GM21367 (cell line): ENCODE measurements at regions not wholly inside any gene's neighbourhood (a gene's known extent, or its start where the extent isn't known, plus 50 kb on each side); places are given as distances from the start of the nearest gene placed in this dataset.

Experiments
- ATAC-seq: cut with Tn5 transposase; IDR thresholded peaks from one replicate; pipeline ENCODE4 v1.9.1; 2021; ENCODE audit not compliant: unreplicated experiment

- no peak for ATAC-seq
Measured at GRCh38 chr17:33473061-33473460, 180.0 kb upstream of the ASIC2 start.

DNA sequence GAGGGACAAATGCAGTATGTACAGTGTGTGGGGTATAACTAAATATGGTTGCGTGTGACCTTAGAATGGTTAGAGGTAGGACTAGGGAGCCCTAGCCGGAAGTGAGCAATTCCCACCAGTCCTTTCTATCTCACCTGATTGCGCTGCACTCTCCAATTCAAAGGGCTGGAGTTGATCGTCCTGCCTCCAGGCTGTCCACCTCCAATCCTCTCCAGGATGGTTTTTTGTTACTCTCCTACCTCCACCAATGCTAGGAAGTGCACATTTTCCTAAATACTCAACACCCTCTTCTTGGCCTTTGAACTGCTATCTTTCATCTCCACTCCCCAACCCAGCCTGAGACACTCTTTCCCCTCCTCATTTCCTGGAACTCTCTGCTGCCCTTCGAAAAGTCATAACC is 181.7 kb upstream of the ASIC2 start:
- no peak for ATAC-seq

- no peak for ATAC-seq
Measured at GRCh38 chr17:33475594-33475993, 182.5 kb upstream of the ASIC2 start.

GRCh38 chr17:33481652-33482051 is 188.6 kb upstream of the ASIC2 start:
- no peak for ATAC-seq

GRCh38 chr17:33482636-33483035 is 189.5 kb upstream of the ASIC2 start:
- ATAC-seq, result no peak

GRCh38 chr17:33484559-33484958 is 191.5 kb upstream of the ASIC2 start:
- ATAC-seq, result no peak

DNA sequence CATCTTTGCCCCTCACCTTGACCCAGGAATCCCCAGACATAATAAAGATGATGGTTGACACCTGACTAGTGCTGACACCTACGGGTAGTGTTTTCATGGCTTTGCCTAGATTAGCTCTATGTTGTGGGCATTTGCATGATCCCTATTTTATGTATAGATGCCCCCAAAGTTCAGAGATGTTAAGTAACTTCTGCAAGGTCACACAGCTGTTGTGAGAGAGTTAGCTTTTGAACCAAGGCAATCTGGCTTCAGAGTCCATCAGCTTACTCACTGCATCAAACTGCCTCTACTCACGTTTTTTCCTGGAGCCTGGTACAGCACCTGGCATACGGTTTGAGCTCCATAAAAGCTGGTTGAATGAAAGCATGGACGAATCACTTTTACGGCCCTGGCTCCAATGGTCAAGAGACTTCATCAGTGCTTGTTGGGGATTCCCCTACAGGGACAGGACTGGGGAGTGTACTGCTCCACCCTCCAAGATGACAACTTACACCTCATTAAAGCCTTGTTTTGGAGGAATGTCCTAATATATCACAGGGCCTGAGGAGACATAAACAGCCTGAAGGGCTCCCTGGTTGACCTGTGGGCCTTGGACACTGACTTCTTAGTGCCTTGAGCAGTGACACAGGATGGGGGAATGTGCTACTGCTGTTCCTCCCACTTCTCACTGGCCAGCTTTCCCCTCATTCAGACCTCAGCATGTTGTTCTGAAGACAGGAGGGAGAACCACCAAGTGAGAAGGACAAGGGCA is 193.2 kb upstream of the ASIC2 start:
- no peak for ATAC-seq

- ATAC-seq, result no peak
Measured at GRCh38 chr17:33487187-33487879, 194.2 kb upstream of the ASIC2 start.

DNA sequence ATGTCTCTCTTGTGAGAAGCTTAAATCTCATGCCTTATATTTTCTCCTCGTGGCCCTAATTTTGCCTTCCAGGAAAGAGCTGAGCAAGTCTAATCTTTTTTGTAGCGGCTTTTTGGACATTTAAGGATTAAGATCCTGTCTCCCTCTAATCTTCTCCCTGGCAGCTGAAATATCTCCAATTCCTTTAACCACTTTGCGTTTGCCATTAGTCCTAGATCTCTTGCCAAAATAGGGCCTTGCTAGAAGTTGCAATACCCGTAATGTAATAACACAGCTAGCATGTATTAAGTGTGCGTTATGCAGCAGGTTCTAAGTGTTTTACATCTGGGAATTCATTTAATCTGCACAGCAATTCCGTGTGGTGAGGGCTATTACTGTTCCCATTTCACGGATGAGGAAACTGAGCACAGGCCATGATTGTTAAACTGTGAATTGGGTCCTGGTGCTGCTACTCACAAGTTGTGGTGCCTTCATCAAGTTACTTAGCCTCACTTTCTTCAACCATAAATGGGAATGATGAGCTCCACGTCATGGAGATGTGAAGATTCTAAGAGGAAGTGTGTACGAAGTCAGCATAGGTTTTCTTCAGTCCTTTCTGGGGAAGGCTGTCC is 198.9 kb upstream of the ASIC2 start:
- no peak for ATAC-seq

GRCh38 chr17:33492731-33493265 is 199.7 kb upstream of the ASIC2 start:
- ATAC-seq, result no peak

DNA sequence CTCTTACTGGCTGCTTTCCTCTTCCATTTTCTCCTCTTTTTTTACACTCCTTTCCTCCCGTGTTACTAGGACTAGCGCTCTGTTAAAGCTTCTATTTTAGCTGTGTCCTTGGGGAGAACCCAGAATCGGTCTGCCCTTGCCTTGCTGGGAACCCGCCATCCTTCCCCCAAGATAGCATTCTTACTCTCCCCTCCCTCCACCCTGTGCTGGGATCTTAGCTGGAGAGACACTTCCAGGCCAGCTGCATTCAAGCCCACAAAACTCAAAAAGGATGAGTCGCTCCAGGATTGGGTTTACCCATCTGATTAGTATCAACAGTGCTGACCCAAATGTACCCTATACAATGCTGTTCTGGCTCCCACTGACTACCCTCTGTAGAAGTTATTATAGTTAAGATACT is 200.5 kb upstream of the ASIC2 start:
- no peak for ATAC-seq

DNA sequence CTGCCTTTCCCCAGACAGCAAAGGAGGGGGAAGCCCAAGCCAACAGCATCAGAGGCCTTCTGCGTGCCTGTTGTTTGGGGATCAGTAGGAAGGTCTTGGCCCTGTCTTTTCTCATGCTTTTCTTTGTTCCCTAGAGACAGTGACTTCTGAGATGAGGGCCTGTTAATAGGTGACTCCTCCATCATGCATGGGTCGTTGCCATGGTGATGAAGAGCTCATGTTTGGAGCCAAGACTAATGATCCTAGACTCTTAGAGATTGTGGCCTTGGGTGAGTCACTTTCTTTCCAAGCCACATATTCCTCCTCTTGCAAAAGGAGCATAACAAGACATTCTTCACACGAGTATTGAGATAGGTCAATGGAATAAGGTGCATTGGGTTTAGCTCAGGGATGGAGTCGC is 201.1 kb upstream of the ASIC2 start:
- no peak for ATAC-seq

- ATAC-seq, result no peak
Measured at GRCh38 chr17:33497623-33498022, 204.5 kb upstream of the ASIC2 start.

- ATAC-seq, result no peak
Measured at GRCh38 chr17:33498069-33498468, 205.0 kb upstream of the ASIC2 start.

DNA sequence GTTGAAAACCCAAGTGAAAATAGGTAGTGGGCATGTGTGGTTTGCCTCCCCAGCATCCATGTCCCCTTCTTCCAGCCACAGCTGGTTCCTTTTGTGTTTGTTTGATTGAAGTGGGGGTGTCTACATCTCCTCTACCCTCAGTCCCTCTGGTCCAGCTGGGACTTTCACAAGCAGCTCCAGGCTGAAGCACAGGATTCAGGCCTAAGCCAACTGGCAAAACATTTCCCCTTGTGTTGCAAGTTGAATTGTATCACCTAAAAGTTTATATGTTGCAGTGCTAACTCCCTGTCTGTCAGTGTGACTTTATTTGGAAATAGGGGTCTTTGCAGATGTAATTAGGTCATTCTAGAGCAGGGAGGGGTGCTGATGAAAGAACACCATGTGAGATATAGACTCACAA is 205.9 kb upstream of the ASIC2 start:
- ATAC-seq, result no peak

DNA sequence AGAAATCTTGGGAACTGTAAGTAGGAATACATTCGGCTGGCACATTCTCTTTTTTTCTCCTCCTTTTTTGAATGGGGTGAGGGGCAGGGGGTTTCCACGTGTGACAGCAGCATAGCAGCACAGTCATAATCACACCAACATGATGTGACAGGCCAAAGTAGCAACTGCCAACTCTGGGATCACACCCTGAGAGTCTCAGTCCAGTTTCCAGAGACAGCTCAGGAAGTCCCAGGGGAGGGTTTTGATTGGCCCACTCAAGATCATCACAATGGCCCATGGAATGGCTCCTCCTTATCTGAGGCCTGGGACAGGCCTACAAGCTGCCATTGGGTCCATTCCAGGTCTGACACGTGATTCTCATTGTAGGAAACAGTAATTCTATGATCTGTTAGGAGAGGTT is 207.1 kb upstream of the ASIC2 start:
- ATAC-seq, result no peak

DNA sequence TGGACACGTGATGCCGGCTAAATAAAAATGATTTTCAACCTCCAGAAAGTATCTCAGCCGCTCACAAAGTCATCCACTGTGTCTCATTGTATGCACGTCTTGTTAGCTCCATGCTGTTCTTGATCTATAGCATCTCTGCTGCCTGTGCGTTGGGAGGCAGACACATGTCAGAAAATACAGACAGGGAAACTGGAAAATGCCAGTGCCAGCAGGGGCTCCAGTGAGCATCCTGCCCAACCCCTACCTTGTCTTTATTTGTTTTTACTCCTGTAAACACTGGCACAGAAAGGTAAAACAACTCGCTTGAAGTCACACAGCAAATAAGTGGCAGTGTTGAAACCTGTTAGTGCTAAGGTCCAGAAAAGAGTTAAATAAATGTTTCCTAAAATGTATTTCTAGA is 208.1 kb upstream of the ASIC2 start:
- ATAC-seq, result no peak

DNA sequence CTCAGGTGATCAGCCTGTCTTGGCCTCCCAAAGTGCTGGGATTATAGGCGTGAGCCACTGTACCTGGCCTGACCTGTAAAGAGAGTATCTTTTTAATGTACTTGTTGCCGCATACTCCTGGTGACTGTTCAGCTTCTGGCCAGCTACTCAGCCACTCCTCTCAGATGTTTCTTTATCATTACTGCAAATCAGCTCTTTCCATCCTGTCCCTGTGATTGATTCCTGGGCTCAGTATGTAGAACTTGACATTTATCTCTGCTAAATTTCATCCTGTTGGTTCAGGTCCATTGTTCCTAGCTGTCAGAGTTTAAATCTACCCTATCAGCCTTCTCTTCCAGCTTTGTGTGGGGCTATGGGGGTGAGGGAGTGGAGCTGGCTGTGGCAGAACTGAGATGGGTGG is 211.5 kb upstream of the ASIC2 start:
- ATAC-seq, result no peak

DNA sequence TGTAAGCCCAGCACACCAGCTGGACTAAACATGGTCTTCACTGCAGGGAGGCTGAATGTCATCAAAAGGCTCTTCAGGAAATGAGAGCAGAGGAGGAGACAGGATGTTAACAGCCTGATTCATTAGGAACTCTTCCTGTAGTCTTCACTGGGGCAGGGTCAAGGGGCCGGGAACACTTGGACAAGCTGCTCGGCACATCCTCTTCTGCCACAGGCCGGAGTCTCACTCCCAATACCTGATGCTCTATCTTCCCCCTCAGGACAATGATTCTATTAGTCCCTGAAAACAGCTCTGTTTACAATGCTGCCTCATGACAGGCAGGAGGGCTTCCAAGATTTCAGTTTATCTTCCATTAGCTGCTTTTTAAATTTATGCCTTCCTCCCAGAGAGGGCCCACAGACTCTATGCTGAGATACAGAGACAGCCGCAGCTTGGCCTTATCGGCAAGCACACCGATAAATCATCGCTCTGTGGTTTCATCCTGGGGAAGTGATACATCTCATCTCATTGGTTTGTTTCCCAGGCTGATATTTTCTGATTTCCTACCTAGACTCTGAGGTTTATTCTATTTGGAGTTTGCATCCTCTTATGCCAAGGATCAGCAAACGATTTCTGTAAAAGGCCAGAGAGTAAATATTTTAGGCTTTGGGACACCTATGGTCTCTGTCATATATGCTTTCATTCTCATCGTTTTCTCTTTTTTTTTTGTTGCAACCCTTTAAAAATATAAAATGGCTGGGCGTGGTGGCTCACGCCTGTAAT is 214.0 kb upstream of the ASIC2 start:
- no peak for ATAC-seq

GRCh38 chr17:33508215-33508614 is 215.1 kb upstream of the ASIC2 start:
- no peak for ATAC-seq

DNA sequence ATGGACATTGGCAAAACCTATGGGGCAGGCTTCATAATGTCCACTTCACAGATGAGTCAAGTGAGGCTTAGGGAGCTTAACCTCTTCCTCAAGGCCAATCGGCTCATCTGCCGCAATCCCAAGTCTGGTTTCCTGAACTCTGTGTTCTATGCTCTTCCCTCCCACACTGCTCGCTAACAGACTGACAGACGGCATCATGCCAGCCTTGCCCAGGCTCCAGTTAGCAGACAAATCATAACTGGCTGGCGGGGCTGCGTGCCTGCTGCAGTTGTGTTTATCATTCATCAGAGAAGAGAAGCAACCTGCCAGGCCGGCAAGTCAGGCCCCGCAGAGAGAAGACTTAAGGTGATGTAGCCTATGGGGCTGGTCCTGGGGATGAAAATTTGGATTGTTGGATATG is 216.2 kb upstream of the ASIC2 start:
- ATAC-seq, result no peak
